A549 (cell line): ENCODE measurements at regions not wholly inside any gene's neighbourhood (a gene's known extent, or its start where the extent isn't known, plus 50 kb on each side); places are given as distances from the start of the nearest gene placed in this dataset.

Source experiments
- ATAC-seq, 2 experiments: fragments of 200-7000 bp in 1 of 2; fragments of >200 bp in 1 of 2; cut with Nextera tagmentation in 1 of 2; cut with Tn5 transposase in 1 of 2; 3 replicates each; pipeline versions ENCODE4 v1.8.0 to v1.9.1; 2018 to 2020; ENCODE audit warnings: mild to moderate bottlenecking in 1 of 2, moderate library complexity in 1 of 2
- CTCF ChIA-PET: fragments of 300-600 bp; sonication (Branson Sonifier 250); formaldehyde crosslinking; extraction: SDS; loops from one replicate; lab custom pipeline; 2021; ENCODE audit warnings: antibody characterized with exemption, inconsistent platforms; lab: Yijun Ruan, JAX
- POLR2A ChIA-PET: fragments of 350-600 bp; formaldehyde crosslinking; extraction: SDS; loops from one replicate; lab custom pipeline; 2021; ENCODE audit warnings: antibody characterized with exemption, inconsistent platforms; lab: Yijun Ruan, JAX
- DNase-seq, 2 experiments: peaks; one replicate each; pipeline versions ENCODE4 v3.0.0 to v3.0.0-alpha.2; 2011 to 2016; ENCODE audit warnings: low read depth in 1 of 2, low spot score in 1 of 2
- FAIRE-seq: peaks from 2 replicates; lab custom pipeline; 2011; peaks lifted over from hg19 to GRCh38; lab: Jason Lieb, UNC
- H3K27ac ChIP-seq, 2 experiments: fragments of >200 bp; sonication (Bioruptor Twin); formaldehyde crosslinking; 3 replicates each; pipeline ENCODE4 v1.5.1; 2016 to 2017
- H3K4me1 ChIP-seq: fragments of >200 bp; sonication (Bioruptor Twin); formaldehyde crosslinking; 3 replicates; pipeline ENCODE4 v1.6.1; 2016
- H3K4me2 ChIP-seq: fragments of >200 bp; sonication (Bioruptor Twin); formaldehyde crosslinking; 3 replicates; pipeline ENCODE4 v1.6.1; 2016
- H3K4me3 ChIP-seq: fragments of >200 bp; sonication (Bioruptor Twin); formaldehyde crosslinking; 3 replicates; pipeline ENCODE4 v1.5.1; 2016
- H3K9me3 ChIP-seq: fragments of >200 bp; sonication (Bioruptor Twin); formaldehyde crosslinking; 3 replicates; pipeline ENCODE4 v1.6.1; 2016
- CBX2 ChIP-seq: fragments of 200-600 bp; sonication (generic); IDR thresholded peaks from 2 replicates; pipeline ENCODE4 v1.6.1; 2016; ENCODE audit warnings: low read depth, mild to moderate bottlenecking, borderline replicate concordance
- CBX8 ChIP-seq: fragments of 200-600 bp; sonication (generic); IDR thresholded peaks from 2 replicates; pipeline ENCODE4 v1.6.1; 2016
- CEBPB ChIP-seq, 2 experiments: fragments of >200 bp in 1 of 2; sonication (Bioruptor Twin) in 1 of 2; formaldehyde crosslinking in 1 of 2; IDR thresholded peaks; 2 replicates each; pipeline ENCODE4 v1.6.1; 2012 to 2016
- CHD4 ChIP-seq: fragments of 200-600 bp; sonication (generic); IDR thresholded peaks from 2 replicates; pipeline ENCODE4 v1.6.1; 2016; ENCODE audit warnings: antibody characterized with exemption, mild to moderate bottlenecking, borderline replicate concordance
- EHMT2 ChIP-seq: fragments of 200-600 bp; sonication (generic); IDR thresholded peaks from 2 replicates; pipeline ENCODE4 v1.6.1; 2016; ENCODE audit warnings: antibody characterized with exemption, low read depth, mild to moderate bottlenecking, moderate library complexity
- EP300 ChIP-seq, 2 experiments: fragments of >200 bp; sonication (Bioruptor Twin); formaldehyde crosslinking; IDR thresholded peaks; 2 replicates in 1 of 2; 3 replicates in 1 of 2; pipeline ENCODE4 v1.6.1; 2016 to 2017
- FOSB ChIP-seq: fragments of 250-450 bp; sonication (Bioruptor Pico); IDR thresholded peaks from 2 replicates; pipeline ENCODE4 v1.5.0; 2020; ENCODE audit warnings: mild to moderate bottlenecking, moderate library complexity
- FOSL2 ChIP-seq, 2 experiments: fragments of 450-650 bp in 1 of 2; fragments of >200 bp in 1 of 2; sonication (Bioruptor Twin) in 1 of 2; formaldehyde crosslinking; IDR thresholded peaks; 2 replicates each; pipeline versions ENCODE4 v1.5.0 to v1.6.1; 2016 to 2020; ENCODE audit warnings: mild to moderate bottlenecking in 1 of 2, moderate library complexity in 1 of 2
- FOXS1 ChIP-seq: fragments of 250-450 bp; sonication (Bioruptor Pico); IDR thresholded peaks from 2 replicates; pipeline ENCODE4 v1.5.0; 2020; ENCODE audit warnings: mild to moderate bottlenecking, moderate library complexity
- JUN ChIP-seq, 2 experiments: fragments of >200 bp; sonication (Bioruptor Twin); formaldehyde crosslinking; IDR thresholded peaks; 2 replicates in 1 of 2; 3 replicates in 1 of 2; pipeline ENCODE4 v1.6.1; 2016 to 2017
- KDM1A ChIP-seq: fragments of 200-600 bp; sonication (generic); IDR thresholded peaks from 2 replicates; pipeline ENCODE4 v1.6.1; 2016; ENCODE audit warnings: low read depth, mild to moderate bottlenecking
- KDM5A ChIP-seq: fragments of 200-600 bp; sonication (generic); IDR thresholded peaks from 2 replicates; pipeline ENCODE4 v1.6.1; 2016; ENCODE audit warnings: antibody characterized with exemption, mild to moderate bottlenecking
- MAFK ChIP-seq: fragments of 450-650 bp; IDR thresholded peaks from 2 replicates; pipeline ENCODE4 v1.6.1; 2014; ENCODE audit not compliant: partially characterized antibody
- MAZ ChIP-seq: fragments of 150-350 bp; IDR thresholded peaks from 2 replicates; pipeline ENCODE4 v1.6.1; 2014; ENCODE audit warnings: antibody characterized with exemption, low read depth, low read length, borderline replicate concordance
- NFE2L2 ChIP-seq: fragments of 150-350 bp; conservative IDR thresholded peaks from 2 replicates; pipeline ENCODE4 v1.6.1; 2014; ENCODE audit warnings: low read length
- NPAS2 ChIP-seq: fragments of 250-450 bp; sonication (Bioruptor Pico); IDR thresholded peaks from 2 replicates; pipeline ENCODE4 v1.8.0; 2022; ENCODE audit warnings: mild to moderate bottlenecking, moderate library complexity, borderline replicate concordance
- NR3C1 ChIP-seq: fragments of >200 bp; sonication (Bioruptor Twin); formaldehyde crosslinking; IDR thresholded peaks from 3 replicates; pipeline ENCODE4 v1.6.1; 2017
- POLR2A ChIP-seq: IDR thresholded peaks from 2 replicates; pipeline ENCODE4 v1.6.1; 2012; ENCODE audit warnings: mild to moderate bottlenecking, low read length
- POLR2AphosphoS2 ChIP-seq: conservative IDR thresholded peaks from 2 replicates; pipeline ENCODE4 v1.6.1; 2012; ENCODE audit warnings: low read length, improper control_type of control experiment, inconsistent platforms
- RCOR1 ChIP-seq: fragments of 150-350 bp; IDR thresholded peaks from 2 replicates; pipeline ENCODE4 v1.6.1; 2014; ENCODE audit warnings: antibody characterized with exemption, low read length, low read depth
- REST ChIP-seq: fragments of 200-600 bp; sonication (generic); IDR thresholded peaks from 2 replicates; pipeline ENCODE4 v1.6.1; 2016; ENCODE audit warnings: antibody characterized with exemption, mild to moderate bottlenecking, moderate library complexity
- RFX5 ChIP-seq: fragments of 450-650 bp; IDR thresholded peaks from 2 replicates; pipeline ENCODE4 v1.7.1; 2014; ENCODE audit warnings: antibody characterized with exemption, mild to moderate bottlenecking, moderate library complexity
- SMC3 ChIP-seq: fragments of >200 bp; sonication (Bioruptor Twin); formaldehyde crosslinking; IDR thresholded peaks from 3 replicates; pipeline ENCODE4 v1.6.1; 2018; ENCODE audit warnings: inconsistent platforms
- ZFP36 ChIP-seq: fragments of 450-650 bp; IDR thresholded peaks from 2 replicates; pipeline ENCODE4 v1.6.1; 2014; ENCODE audit warnings: borderline replicate concordance; ENCODE audit not compliant: partially characterized antibody
- ZNF302 ChIP-seq: fragments of 250-450 bp; sonication (Bioruptor Pico); IDR thresholded peaks from 2 replicates; pipeline ENCODE4 v1.9.0; 2021; ENCODE audit warnings: inconsistent platforms, mild to moderate bottlenecking, moderate library complexity
- WGBS: methylation state at CpG from one replicate; pipeline ENCODE4 v1.1.6; 2017; ENCODE audit errors: missing lambda C conversion rate; 5-methylcytosine and 5-hydroxymethylcytosine counted together
- TF ChIP-seq, protein P1 (sequence below): fragments of 450-650 bp; IDR thresholded peaks from 2 replicates; pipeline ENCODE4 v1.6.1; 2014; ENCODE audit warnings: antibody characterized with exemption
- TF ChIP-seq, protein P2 (sequence below): IDR thresholded peaks from 2 replicates; pipeline ENCODE4 v1.6.1; 2012; ENCODE audit warnings: low read depth, borderline replicate concordance

- Histone ChIP-seq H3K27ac (no peak overlapping the region), H3K4me2 (no peak overlapping the region), H3K9me3 (no peaks in the 10 kb centered on the region), H3K4me3 (no peak overlapping the region), H3K4me1 (no peaks in the 10 kb centered on the region)
- no peak for TF ChIP-seq CEBPB (IDR thresholded peaks at IDR 0.05)
- WGBS = 81% methylated on average over 9 of the region's 9 CpGs
- FAIRE-seq = no peak
- no peak for ATAC-seq
- no peak for DNase-seq
- CTCF ChIA-PET = no interaction called here
- POLR2A ChIA-PET = no interaction called here
These were observed 51.4 kb upstream of the KANK4 start for GRCh38 chr1:62370594-62370993.

GRCh38 chr1:62371375-62371774 is 52.1 kb upstream of the KANK4 start:
- Histone ChIP-seq H3K4me1 (no peaks in the 10 kb centered on the region), H3K4me2 (no peak overlapping the region), H3K27ac (no peak overlapping the region), H3K9me3 (no peaks in the 10 kb centered on the region), H3K4me3 (no peak overlapping the region)
- CTCF ChIA-PET = interaction anchor here (0.9 kb wide), 1 partner anchor 196 kb away, joined by 3 read pairs; no protein-coding TSS in a partner anchor
- FAIRE-seq (no peak), DNase-seq (no peak), ATAC-seq (no peak)
- POLR2A ChIA-PET = no interaction called here
- TF ChIP-seq FOXS1 (CRISPR knock-in tag) (no peak), KDM1A (no peak), NFE2L2 (no peak), MAFK (no peak), SMC3 (no peak), MAZ (no peak), JUN (IDR thresholded peaks at IDR 0.05) (no peak), CBX8 (no peak), RFX5 (no peak), REST (no peak), POLR2A (no peak), KDM5A (no peak), ZFP36 (no peak), EHMT2 (no peak), CHD4 (no peak), FOSB (CRISPR knock-in tag) (no peak), CBX2 (no peak), POLR2AphosphoS2 (no peak)
- TF ChIP-seq, protein P1, sequence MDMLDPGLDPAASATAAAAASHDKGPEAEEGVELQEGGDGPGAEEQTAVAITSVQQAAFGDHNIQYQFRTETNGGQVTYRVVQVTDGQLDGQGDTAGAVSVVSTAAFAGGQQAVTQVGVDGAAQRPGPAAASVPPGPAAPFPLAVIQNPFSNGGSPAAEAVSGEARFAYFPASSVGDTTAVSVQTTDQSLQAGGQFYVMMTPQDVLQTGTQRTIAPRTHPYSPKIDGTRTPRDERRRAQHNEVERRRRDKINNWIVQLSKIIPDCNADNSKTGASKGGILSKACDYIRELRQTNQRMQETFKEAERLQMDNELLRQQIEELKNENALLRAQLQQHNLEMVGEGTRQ = no peak
- TF ChIP-seq, protein P2, sequence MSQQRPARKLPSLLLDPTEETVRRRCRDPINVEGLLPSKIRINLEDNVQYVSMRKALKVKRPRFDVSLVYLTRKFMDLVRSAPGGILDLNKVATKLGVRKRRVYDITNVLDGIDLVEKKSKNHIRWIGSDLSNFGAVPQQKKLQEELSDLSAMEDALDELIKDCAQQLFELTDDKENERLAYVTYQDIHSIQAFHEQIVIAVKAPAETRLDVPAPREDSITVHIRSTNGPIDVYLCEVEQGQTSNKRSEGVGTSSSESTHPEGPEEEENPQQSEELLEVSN = no peak
- WGBS = 62% methylated on average over 2 of the region's 2 CpGs

DNA sequence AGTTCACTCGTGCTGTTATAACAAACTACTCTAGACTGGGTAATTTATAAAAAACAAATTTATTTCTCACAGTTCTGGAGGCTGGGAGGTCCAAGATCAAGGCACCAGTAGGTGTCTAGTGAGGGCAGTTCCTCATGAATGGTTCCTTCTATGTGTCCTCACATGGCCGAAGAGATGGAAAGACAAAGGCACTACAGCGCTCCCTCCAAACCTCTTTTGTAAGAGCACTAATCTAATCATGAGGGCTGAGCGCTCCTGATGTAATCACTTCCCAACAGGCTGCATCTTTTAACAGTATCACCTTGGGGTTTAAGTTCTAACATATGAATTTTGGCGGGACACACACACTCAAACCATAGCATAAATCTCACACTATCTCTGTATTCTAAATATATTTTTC is 54.0 kb upstream of the KANK4 start:
- Histone ChIP-seq H3K4me1 (no peaks in the 10 kb centered on the region), H3K4me2 (no peak overlapping the region), H3K4me3 (no peak overlapping the region), H3K9me3 (no peaks in the 10 kb centered on the region), H3K27ac (no peak overlapping the region)
- FAIRE-seq (no peak), DNase-seq (no peak), ATAC-seq (no peak)
- CTCF ChIA-PET = no interaction called here
- WGBS = 81% methylated on average over 5 of the region's 5 CpGs
- POLR2A ChIA-PET = no interaction called here
- TF ChIP-seq MAFK = no peak
- no peak for TF ChIP-seq FOSL2 (IDR thresholded peaks at IDR 0.05)
- TF ChIP-seq FOSL2 (CRISPR knock-in tag; IDR thresholded peaks at IDR 0.05) = no peak
- no peak for TF ChIP-seq EP300 (IDR thresholded peaks at IDR 0.05)
- TF ChIP-seq RCOR1 = no peak
- no peak for TF ChIP-seq NPAS2 (CRISPR knock-in tag)
- no peak for TF ChIP-seq CBX8
- TF ChIP-seq NR3C1 = no peak
- TF ChIP-seq ZNF302 (CRISPR knock-in tag) = no peak
